ENCODE measurements at regions not wholly inside any gene's neighbourhood (a gene's known extent, or its start where the extent isn't known, plus 50 kb on each side); places are given as distances from the start of the nearest gene placed in this dataset.

GRCh38 chr14:41404126-41404525 is 202.6 kb upstream of the LRFN5 start:
- DNase-seq (ENCODE audit: low read depth) = no peak

GRCh38 chr14:41403360-41403759 is 203.3 kb upstream of the LRFN5 start:
- DNase-seq (ENCODE audit: low read depth) = no peak

- no peak for DNase-seq (ENCODE audit: low read depth)
Observed at GRCh38 chr14:41397926-41398325, 208.8 kb upstream of the LRFN5 start.

GRCh38 chr14:41393512-41393911 is 213.2 kb upstream of the LRFN5 start:
- DNase-seq (ENCODE audit: low read depth) = no peak

GRCh38 chr14:41392226-41392625 is 214.4 kb upstream of the LRFN5 start:
- DNase-seq (ENCODE audit: low read depth) = no peak

- no peak for DNase-seq (ENCODE audit: low read depth)
Observed at GRCh38 chr14:41389355-41389754, 217.3 kb upstream of the LRFN5 start.

- DNase-seq (ENCODE audit: low read depth) = no peak
Observed at GRCh38 chr14:41385797-41386196, 220.9 kb upstream of the LRFN5 start.

GRCh38 chr14:41380017-41380416 is 226.7 kb upstream of the LRFN5 start:
- no peak for DNase-seq (ENCODE audit: low read depth)

- no peak for DNase-seq (ENCODE audit: low read depth)
Observed at GRCh38 chr14:41378526-41378925, 228.2 kb upstream of the LRFN5 start.

- DNase-seq (ENCODE audit: low read depth) = no peak
Observed at GRCh38 chr14:41377932-41378331, 228.7 kb upstream of the LRFN5 start.

GRCh38 chr14:41374092-41374491 is 232.6 kb upstream of the LRFN5 start:
- no peak for DNase-seq (ENCODE audit: low read depth)

- DNase-seq (ENCODE audit: low read depth) = no peak
Observed at GRCh38 chr14:41362139-41362538, 244.5 kb upstream of the LRFN5 start.

GRCh38 chr14:41360126-41360525 is 246.6 kb upstream of the LRFN5 start:
- no peak for DNase-seq (ENCODE audit: low read depth)

- no peak for DNase-seq (ENCODE audit: low read depth)
Observed at GRCh38 chr14:41355866-41356265, 250.8 kb upstream of the LRFN5 start.

- DNase-seq (ENCODE audit: low read depth) = no peak
Observed at GRCh38 chr14:41350476-41350875, 256.2 kb upstream of the LRFN5 start.

- no peak for DNase-seq (ENCODE audit: low read depth)
Observed at GRCh38 chr14:41349289-41349910, 257.3 kb upstream of the LRFN5 start.

- DNase-seq (ENCODE audit: low read depth) = no peak
Observed at GRCh38 chr14:41343857-41344256, 262.8 kb upstream of the LRFN5 start.

GRCh38 chr14:41313196-41313595 is 293.5 kb upstream of the LRFN5 start:
- DNase-seq (ENCODE audit: low read depth) = no peak

- DNase-seq (ENCODE audit: low read depth) = no peak
Observed at GRCh38 chr14:41303506-41303905, 303.2 kb upstream of the LRFN5 start.

GRCh38 chr14:41302776-41303175 is 303.9 kb upstream of the LRFN5 start:
- DNase-seq (ENCODE audit: low read depth) = no peak

- DNase-seq (ENCODE audit: low read depth) = no peak
Observed at GRCh38 chr14:41299924-41300323, 306.8 kb upstream of the LRFN5 start.

GRCh38 chr14:41298328-41298690 is 308.4 kb upstream of the LRFN5 start:
- no peak for DNase-seq (ENCODE audit: low read depth)

GRCh38 chr14:41297576-41298327 is 308.9 kb upstream of the LRFN5 start:
- DNase-seq (ENCODE audit: low read depth) = no peak

GRCh38 chr14:41295734-41296133 is 310.9 kb upstream of the LRFN5 start:
- no peak for DNase-seq (ENCODE audit: low read depth)
